Tibial nerve (tissue), 4 donors: ENCODE measurements at regions not wholly inside any gene's neighbourhood (a gene's known extent, or its start where the extent isn't known, plus 50 kb on each side); places are given as distances from the start of the nearest gene placed in this dataset.

Experiments
- CTCF ChIP-seq, 5 experiments: fragments of 200-600 bp in 3 of 5; fragments of 450-650 bp in 2 of 5; sonication (generic) in 3 of 5; IDR thresholded peaks; one replicate each; pipeline ENCODE4 v1.5.1; 2016 to 2019; ENCODE audit warnings: antibody characterized with exemption in 5 of 5, mild to moderate bottlenecking in 3 of 5, moderate library complexity in 2 of 5
- EP300 ChIP-seq, 2 donors: sonication (generic); formaldehyde crosslinking; IDR thresholded peaks; one replicate each; pipeline ENCODE4 v1.6.1; 2017; ENCODE audit warnings: antibody characterized with exemption in 2 of 2, mild to moderate bottlenecking in 1 of 2

- TF ChIP-seq CTCF (IDR thresholded peaks at IDR 0.05): no peak
- no peak for TF ChIP-seq EP300 (IDR thresholded peaks at IDR 0.05)
Observed at GRCh38 chr5:17143335-17143734, 74.1 kb upstream of the BASP1 start.
